ENCODE measurements at regions not wholly inside any gene's neighbourhood (a gene's known extent, or its start where the extent isn't known, plus 50 kb on each side); places are given as distances from the start of the nearest gene placed in this dataset.

DNA sequence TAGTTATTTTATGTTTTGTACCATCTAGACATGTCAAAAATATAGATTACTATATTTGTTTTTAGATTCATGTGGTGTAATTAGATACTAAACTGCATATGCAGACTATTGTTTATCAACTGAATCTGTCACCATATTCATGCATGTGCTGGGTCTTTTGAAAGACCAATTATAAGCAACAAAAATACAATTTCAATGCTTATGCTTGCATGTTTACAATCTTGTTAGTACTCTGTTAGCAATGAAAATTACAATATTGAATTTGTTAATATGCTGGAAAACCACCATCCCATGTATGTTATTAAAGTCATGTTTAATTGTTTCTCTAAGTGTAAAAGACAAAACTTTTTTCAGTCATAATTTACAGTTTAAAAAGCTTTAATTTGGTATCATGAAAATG is 140.9 kb downstream of the HGF start:
- H3K9me3 Mint-ChIP-seq: peaks cover 0 to 15% (median 2%) of the 10 kb centered on the region in 8 donors
- Histone ChIP-seq H3K36me3 (ENCODE audit: insufficient read depth, low read length) (no peaks in the 10 kb centered on the region), H3K4me1 (ENCODE audit: insufficient read depth, low read length) (no peaks in the 10 kb centered on the region), H3K9me3 (ENCODE audit: control insufficient read depth in 1 of 2, low read length in 2 of 2) (no peaks in the 10 kb centered on the region), H3K27ac (ENCODE audit: low read depth, low read length) (no peak overlapping the region), H3K27me3 (ENCODE audit: insufficient read depth, low read length) (no peaks in the 10 kb centered on the region), H3K4me3 (ENCODE audit: low read length in 2 of 2) (no peak overlapping the region)
- no peaks in the 10 kb centered on the region for H3K27me3 Mint-ChIP-seq
- H3K36me3 Mint-ChIP-seq: no peaks in the 10 kb centered on the region
- intact Hi-C loops (cut with micrococcal nuclease): no loop called here
- ChIA-PET POLR2A (ENCODE audit: partially characterized antibody) (no interaction called here), CTCF (ENCODE audit: partially characterized antibody) (no interaction called here)
- no peak overlapping the region for H3K4me3 Mint-ChIP-seq
- DNase-seq: no peak
- no peak overlapping the region for H3K27ac Mint-ChIP-seq
- H3K4me1 Mint-ChIP-seq: no peaks in the 10 kb centered on the region

DNA sequence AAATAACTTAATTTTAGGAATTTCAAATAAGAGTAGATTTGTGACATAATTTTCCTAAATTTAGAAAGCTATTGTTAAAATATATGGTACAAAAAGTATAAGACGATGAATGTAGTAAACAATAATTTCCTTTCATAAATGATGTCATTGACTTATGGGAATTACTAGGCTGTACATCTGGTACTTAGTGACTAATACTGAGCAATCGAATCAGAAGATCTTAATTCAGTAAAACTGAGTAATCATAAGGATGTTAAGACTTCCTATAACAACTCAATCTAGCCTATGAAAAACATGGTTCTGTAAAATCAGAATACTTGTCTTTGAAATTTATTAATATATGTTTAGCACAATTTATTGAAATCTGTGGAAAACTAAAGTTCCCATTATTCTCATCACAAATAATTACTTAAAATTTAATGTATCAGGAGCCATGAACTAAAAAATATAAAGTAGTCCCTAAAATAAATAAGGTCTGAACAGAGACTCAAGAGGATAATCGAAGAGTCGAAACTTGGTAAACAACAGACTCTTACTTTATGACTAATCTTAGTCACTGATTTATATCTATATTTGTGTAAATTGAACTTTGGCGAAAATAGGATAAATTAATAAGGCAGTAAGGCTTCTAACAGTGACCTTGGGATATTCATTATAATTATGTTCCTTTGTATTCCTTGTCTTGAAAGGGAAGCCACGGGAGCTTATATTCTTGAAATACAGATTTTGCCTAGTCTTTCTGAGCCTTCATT is 142.1 kb downstream of the HGF start:
- H3K27me3 Mint-ChIP-seq: no peaks in the 10 kb centered on the region
- intact Hi-C loops (cut with micrococcal nuclease): no loop called here

DNA sequence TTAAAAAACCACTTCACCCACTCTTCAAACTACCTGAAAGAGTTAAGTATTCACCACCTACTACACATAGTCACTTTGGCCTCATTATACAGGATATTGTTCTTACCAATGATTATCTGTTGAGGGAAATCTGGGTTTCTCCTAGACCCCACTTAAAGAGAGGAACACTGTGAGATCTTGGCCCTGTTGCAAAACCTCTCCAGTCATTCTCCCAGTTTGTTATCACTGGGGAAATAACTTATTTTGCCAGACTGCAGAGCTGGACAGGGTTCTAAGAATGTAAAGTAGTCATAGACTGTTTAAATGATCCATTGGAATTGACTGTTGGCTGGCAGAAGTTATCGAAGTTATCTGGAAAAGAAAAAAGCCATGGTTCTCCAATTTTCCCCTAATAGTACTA is 143.8 kb downstream of the HGF start:
- ChIA-PET POLR2A (ENCODE audit: partially characterized antibody) (no interaction called here), CTCF (ENCODE audit: partially characterized antibody) (no interaction called here)
- no peaks in the 10 kb centered on the region for H3K36me3 Mint-ChIP-seq
- no peaks in the 10 kb centered on the region for H3K27me3 ChIP-seq (ENCODE audit: insufficient read depth, low read length)
- no peak overlapping the region for H3K27ac Mint-ChIP-seq
- no peaks in the 10 kb centered on the region for H3K4me1 ChIP-seq (ENCODE audit: insufficient read depth, low read length)
- no peak for DNase-seq
- H3K4me3 ChIP-seq (ENCODE audit: low read length in 2 of 2): no peak overlapping the region
- no peak overlapping the region for H3K4me3 Mint-ChIP-seq
- peaks cover 0 to 11% (median 4%) of the 10 kb centered on the region in 8 donors for H3K9me3 Mint-ChIP-seq
- no peaks in the 10 kb centered on the region for H3K36me3 ChIP-seq (ENCODE audit: insufficient read depth, low read length)
- no peaks in the 10 kb centered on the region for H3K27me3 Mint-ChIP-seq
- no peak overlapping the region for H3K27ac ChIP-seq (ENCODE audit: low read depth, low read length)
- H3K4me1 Mint-ChIP-seq: no peaks in the 10 kb centered on the region
- no peaks in the 10 kb centered on the region for H3K9me3 ChIP-seq (ENCODE audit: control insufficient read depth in 1 of 2, low read length in 2 of 2)
- intact Hi-C loops (cut with micrococcal nuclease): no loop called here

More for the DNA sequence above, 142.1 kb downstream of the HGF start:
- Mint-ChIP-seq H3K4me1 (no peaks in the 10 kb centered on the region), H3K36me3 (no peaks in the 10 kb centered on the region), H3K4me3 (no peak overlapping the region), H3K9me3 (peaks cover 0 to 19% (median 3%) of the 10 kb centered on the region in 8 donors), H3K27ac (no peak overlapping the region)
- ChIA-PET CTCF (ENCODE audit: partially characterized antibody) (no interaction called here), POLR2A (ENCODE audit: partially characterized antibody) (no interaction called here)
- Histone ChIP-seq H3K4me3 (ENCODE audit: low read length in 2 of 2) (no peak overlapping the region), H3K9me3 (ENCODE audit: control insufficient read depth in 1 of 2, low read length in 2 of 2) (no peaks in the 10 kb centered on the region), H3K36me3 (ENCODE audit: insufficient read depth, low read length) (no peaks in the 10 kb centered on the region), H3K4me1 (ENCODE audit: insufficient read depth, low read length) (no peaks in the 10 kb centered on the region), H3K27me3 (ENCODE audit: insufficient read depth, low read length) (no peaks in the 10 kb centered on the region), H3K27ac (ENCODE audit: low read depth, low read length) (no peak overlapping the region)
- no peak for DNase-seq

DNA sequence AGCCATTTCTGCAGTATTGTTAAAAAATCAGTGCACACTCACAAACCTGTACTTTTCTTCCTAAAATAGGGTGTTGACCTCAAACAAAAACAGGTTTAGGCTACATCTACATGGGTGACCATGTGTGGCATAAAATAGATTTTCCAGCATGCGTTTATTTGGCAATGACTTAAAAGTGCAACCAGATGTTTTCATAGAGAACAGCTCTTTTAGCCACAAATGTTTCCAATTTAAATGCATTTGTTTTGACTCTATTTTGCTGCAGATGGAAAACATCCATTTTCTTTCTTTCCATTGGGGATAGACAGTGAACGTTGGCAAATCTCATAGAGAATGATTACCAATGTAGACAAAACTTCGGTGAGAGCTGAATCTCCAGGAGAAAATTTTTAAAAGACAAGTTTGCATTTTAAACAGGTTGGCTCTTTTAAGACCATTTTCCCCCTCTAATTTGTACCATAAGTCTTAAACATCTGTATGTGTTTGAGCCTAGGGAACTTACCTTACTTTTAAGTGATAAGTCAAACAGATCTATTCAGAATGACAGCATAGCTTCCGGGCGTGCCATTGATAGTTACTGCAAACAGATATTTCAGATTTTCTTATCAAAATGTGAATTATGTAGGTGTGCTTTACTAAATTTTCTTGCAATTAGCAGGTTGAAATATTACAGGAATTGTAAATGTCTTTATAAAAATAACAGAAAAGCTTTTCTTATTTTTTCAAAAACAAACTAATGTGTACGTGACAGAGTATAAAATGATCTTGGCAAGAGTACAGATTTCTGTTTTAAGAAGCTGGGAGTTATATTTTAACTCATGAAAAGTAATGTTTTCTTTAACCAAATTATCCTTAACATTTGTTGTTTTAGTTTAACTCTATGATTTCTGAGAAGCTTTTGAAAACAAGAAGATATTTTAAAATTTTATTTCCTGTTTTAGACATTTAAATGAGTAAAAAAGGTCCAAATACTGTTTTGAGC is 144.9 kb downstream of the HGF start:
- DNase-seq: no peak
- H3K36me3 Mint-ChIP-seq: no peaks in the 10 kb centered on the region
- H3K4me3 ChIP-seq (ENCODE audit: low read length in 2 of 2): no peak overlapping the region
- H3K4me3 Mint-ChIP-seq: no peak overlapping the region
- ChIA-PET CTCF (ENCODE audit: partially characterized antibody) (no interaction called here), POLR2A (ENCODE audit: partially characterized antibody) (no interaction called here)
- H3K4me1 Mint-ChIP-seq: no peaks in the 10 kb centered on the region
- H3K9me3 Mint-ChIP-seq: peaks cover 0 to 8% (median 5%) of the 10 kb centered on the region in 8 donors
- H3K27me3 Mint-ChIP-seq: no peaks in the 10 kb centered on the region
- H3K27me3 ChIP-seq (ENCODE audit: insufficient read depth, low read length): no peaks in the 10 kb centered on the region
- H3K36me3 ChIP-seq (ENCODE audit: insufficient read depth, low read length): no peaks in the 10 kb centered on the region
- no peaks in the 10 kb centered on the region for H3K9me3 ChIP-seq (ENCODE audit: control insufficient read depth in 1 of 2, low read length in 2 of 2)
- no peak overlapping the region for H3K27ac ChIP-seq (ENCODE audit: low read depth, low read length)
- intact Hi-C loops (cut with micrococcal nuclease): no loop called here
- H3K27ac Mint-ChIP-seq: no peak overlapping the region
- H3K4me1 ChIP-seq (ENCODE audit: insufficient read depth, low read length): no peaks in the 10 kb centered on the region

DNA sequence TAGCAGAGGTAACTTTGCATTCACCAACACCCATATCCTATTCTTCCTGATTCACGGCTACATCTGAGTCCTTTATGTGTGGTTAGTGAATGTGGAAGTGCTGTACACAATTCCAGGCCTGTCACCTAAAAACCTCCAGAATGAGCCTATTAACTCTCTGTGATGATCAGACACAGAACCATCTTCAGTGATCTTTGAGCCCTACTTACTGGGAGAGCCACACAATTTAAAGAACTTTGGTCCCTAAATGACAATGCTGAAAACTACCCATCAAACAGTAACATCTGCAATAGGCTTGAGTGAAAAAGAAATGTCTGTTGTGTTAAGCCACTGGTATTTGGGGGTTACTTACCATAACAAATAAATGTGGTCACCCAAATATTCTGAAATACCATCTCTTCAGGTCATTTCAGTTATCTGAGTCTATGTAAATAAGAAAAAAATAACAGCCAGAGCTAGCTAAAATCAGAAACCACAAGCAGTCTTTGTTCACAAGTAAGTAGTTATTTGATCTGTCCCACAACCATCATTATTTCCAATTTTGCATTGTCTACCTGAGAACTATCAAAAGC is 145.7 kb downstream of the HGF start:
- DNase-seq: no peak
- Mint-ChIP-seq H3K27ac (no peak overlapping the region), H3K27me3 (no peaks in the 10 kb centered on the region), H3K9me3 (peaks cover 0 to 10% (median 5%) of the 10 kb centered on the region in 8 donors), H3K4me1 (no peaks in the 10 kb centered on the region), H3K4me3 (no peak overlapping the region), H3K36me3 (no peaks in the 10 kb centered on the region)
- Histone ChIP-seq H3K27ac (ENCODE audit: low read depth, low read length) (no peak overlapping the region), H3K36me3 (ENCODE audit: insufficient read depth, low read length) (no peaks in the 10 kb centered on the region), H3K9me3 (ENCODE audit: control insufficient read depth in 1 of 2, low read length in 2 of 2) (no peaks in the 10 kb centered on the region), H3K4me1 (ENCODE audit: insufficient read depth, low read length) (no peaks in the 10 kb centered on the region), H3K27me3 (ENCODE audit: insufficient read depth, low read length) (no peaks in the 10 kb centered on the region), H3K4me3 (ENCODE audit: low read length in 2 of 2) (no peak overlapping the region)
- POLR2A ChIA-PET (ENCODE audit: partially characterized antibody): no interaction called here
- CTCF ChIA-PET (ENCODE audit: partially characterized antibody): no interaction called here
- intact Hi-C loops (cut with micrococcal nuclease): no loop called here

DNA sequence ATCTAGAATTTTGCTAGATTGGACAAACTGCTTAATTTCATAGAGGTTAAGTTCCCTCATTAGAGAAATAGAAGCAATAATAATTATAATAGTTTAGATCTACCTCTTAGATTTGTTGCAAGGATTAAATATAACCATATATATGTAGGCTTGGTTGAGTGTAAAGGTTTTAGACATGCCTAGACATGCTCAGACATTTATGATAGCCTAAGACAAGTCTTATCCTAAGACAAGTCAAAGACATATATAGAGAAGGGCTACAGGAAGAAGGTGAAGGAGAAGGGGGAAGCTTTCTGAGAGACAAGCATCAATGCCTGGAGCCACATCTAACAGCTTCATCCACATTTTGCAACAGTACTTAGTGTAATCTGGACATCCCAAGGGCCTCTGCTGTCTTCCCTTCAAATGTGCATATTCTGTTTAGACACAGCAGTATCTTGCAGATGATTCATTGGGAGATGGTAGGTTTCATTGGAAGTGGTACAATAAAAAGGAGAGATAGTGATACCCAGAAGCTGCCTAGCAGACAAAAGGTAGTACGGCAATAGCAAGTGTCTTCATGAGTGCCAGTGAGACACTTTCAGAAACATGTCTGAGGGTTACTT is 146.5 kb downstream of the HGF start:
- Mint-ChIP-seq H3K27me3 (no peaks in the 10 kb centered on the region), H3K27ac (no peak overlapping the region), H3K4me3 (no peak overlapping the region), H3K4me1 (no peaks in the 10 kb centered on the region), H3K9me3 (peaks cover 0 to 10% (median 5%) of the 10 kb centered on the region in 8 donors), H3K36me3 (no peaks in the 10 kb centered on the region)
- Histone ChIP-seq H3K4me1 (ENCODE audit: insufficient read depth, low read length) (no peaks in the 10 kb centered on the region), H3K4me3 (ENCODE audit: low read length in 2 of 2) (no peak overlapping the region), H3K9me3 (ENCODE audit: control insufficient read depth in 1 of 2, low read length in 2 of 2) (no peaks in the 10 kb centered on the region), H3K27me3 (ENCODE audit: insufficient read depth, low read length) (no peaks in the 10 kb centered on the region), H3K27ac (ENCODE audit: low read depth, low read length) (no peak overlapping the region), H3K36me3 (ENCODE audit: insufficient read depth, low read length) (no peaks in the 10 kb centered on the region)
- DNase-seq: no peak
- ChIA-PET CTCF (ENCODE audit: partially characterized antibody) (no interaction called here), POLR2A (ENCODE audit: partially characterized antibody) (no interaction called here)
- intact Hi-C loops (cut with micrococcal nuclease): no loop called here

DNA sequence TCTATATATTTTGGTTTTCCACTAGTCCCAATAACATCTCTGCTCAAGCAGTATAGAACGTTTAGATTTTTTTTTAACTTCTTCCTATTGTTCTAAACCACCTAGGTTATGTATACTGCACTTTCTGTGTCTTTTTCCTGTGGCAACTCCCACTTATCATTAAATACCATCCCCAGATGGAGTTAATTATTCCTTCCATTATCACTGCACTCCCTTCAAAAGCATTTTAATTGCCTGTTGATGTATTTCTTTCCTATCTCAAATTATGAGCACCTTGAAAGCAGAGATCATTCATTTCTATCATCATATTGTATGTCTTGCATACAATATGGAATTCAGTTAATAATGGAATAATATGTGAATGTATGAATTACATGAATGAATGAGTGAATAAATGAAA is 148.0 kb downstream of the HGF start:
- no peak for DNase-seq
- Mint-ChIP-seq H3K36me3 (no peaks in the 10 kb centered on the region), H3K4me3 (no peak overlapping the region), H3K27me3 (no peaks in the 10 kb centered on the region), H3K27ac (no peak overlapping the region), H3K9me3 (peaks cover 0 to 10% (median 6%) of the 10 kb centered on the region in 8 donors), H3K4me1 (no peaks in the 10 kb centered on the region)
- Histone ChIP-seq H3K9me3 (ENCODE audit: control insufficient read depth in 1 of 2, low read length in 2 of 2) (no peaks in the 10 kb centered on the region), H3K4me1 (ENCODE audit: insufficient read depth, low read length) (no peaks in the 10 kb centered on the region), H3K27me3 (ENCODE audit: insufficient read depth, low read length) (no peaks in the 10 kb centered on the region), H3K27ac (ENCODE audit: low read depth, low read length) (no peak overlapping the region), H3K36me3 (ENCODE audit: insufficient read depth, low read length) (no peaks in the 10 kb centered on the region), H3K4me3 (ENCODE audit: low read length in 2 of 2) (no peak overlapping the region)
- ChIA-PET CTCF (ENCODE audit: partially characterized antibody) (no interaction called here), POLR2A (ENCODE audit: partially characterized antibody) (no interaction called here)
- intact Hi-C loops (cut with micrococcal nuclease): no loop called here

Data from CD4-positive, alpha-beta memory T cell (primary cell).